Thymus (tissue), 11 donors: ENCODE measurements at regions not wholly inside any gene's neighbourhood (a gene's known extent, or its start where the extent isn't known, plus 50 kb on each side); places are given as distances from the start of the nearest gene placed in this dataset.

Source experiments
- DNase-seq, 9 donors: peaks; one replicate each; pipeline ENCODE4 v3.0.0-alpha.2; 2013; ENCODE audit warnings: low spot score in 9 of 9, low read depth in 6 of 9, missing footprints in 1 of 9
- H3K27ac ChIP-seq, 2 donors: one replicate each; pipeline ENCODE4 v1.5.1; 2013; ENCODE audit warnings: control low read depth in 1 of 2, low read depth in 1 of 2, low read length in 1 of 2, mild to moderate bottlenecking in 1 of 2, moderate library complexity in 1 of 2
- H3K27me3 ChIP-seq, 2 donors: one replicate each; pipeline ENCODE4 v1.5.1; 2013; ENCODE audit warnings: low read length in 1 of 2; ENCODE audit not compliant: control insufficient read depth in 2 of 2, insufficient read depth in 1 of 2
- H3K36me3 ChIP-seq, 2 donors: one replicate each; pipeline ENCODE4 v1.5.1; 2013; ENCODE audit warnings: low read length in 1 of 2, mild to moderate bottlenecking in 1 of 2, moderate library complexity in 1 of 2; ENCODE audit not compliant: control insufficient read depth in 2 of 2, insufficient read depth in 2 of 2
- H3K4me1 ChIP-seq, 2 donors: one replicate each; pipeline ENCODE4 v1.5.1; 2013; ENCODE audit warnings: low read length in 2 of 2; ENCODE audit not compliant: control insufficient read depth in 2 of 2, insufficient read depth in 2 of 2
- H3K4me3 ChIP-seq, 2 donors: one replicate each; pipeline ENCODE4 v1.5.1; 2013; ENCODE audit warnings: low read length in 2 of 2, control low read depth in 1 of 2, mild to moderate bottlenecking in 1 of 2
- H3K9me3 ChIP-seq, 2 donors: one replicate each; pipeline ENCODE4 v1.5.1; 2013; ENCODE audit warnings: low read length in 1 of 2, mild to moderate bottlenecking in 1 of 2; ENCODE audit not compliant: control insufficient read depth in 2 of 2, insufficient read depth in 1 of 2
- WGBS: extraction: QIAGEN DNeasy Blood & Tissue Kit; methylation state at CpG from one replicate; pipeline ENCODE4 v1.1.7; 2013; 5-methylcytosine and 5-hydroxymethylcytosine counted together
- donor health status: healthy.

DNA sequence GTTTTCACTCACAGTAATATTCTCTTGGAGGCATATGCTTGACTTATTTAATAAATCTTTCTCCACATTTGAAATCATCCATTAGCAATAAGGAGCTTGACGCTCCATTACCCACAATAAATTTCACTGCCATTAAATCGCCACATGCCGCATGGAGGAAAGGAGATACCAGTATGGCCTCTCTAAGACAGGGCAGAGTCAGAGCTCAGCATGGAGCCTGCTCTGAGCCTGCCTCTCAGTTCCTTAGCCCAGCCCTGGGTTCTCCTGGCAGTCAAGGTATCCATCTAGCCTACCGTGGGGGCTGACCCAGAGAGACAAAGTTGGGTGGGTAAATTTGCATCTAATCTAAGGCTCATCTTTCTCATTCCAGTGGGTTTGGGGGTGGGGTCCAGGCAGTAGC, 80.3 kb upstream of the CES5A start:
- Histone ChIP-seq H3K4me3 (no peak overlapping the region), H3K36me3 (no peaks in the 10 kb centered on the region), H3K27me3 (peaks cover 0 to 3% of the 10 kb centered on the region in 2 donors), H3K4me1 (no peaks in the 10 kb centered on the region), H3K9me3 (no peaks in the 10 kb centered on the region), H3K27ac (no peak overlapping the region)
- DNase-seq, result no peak
- 81% methylated on average over 4 of the region's 4 CpGs for WGBS

DNA sequence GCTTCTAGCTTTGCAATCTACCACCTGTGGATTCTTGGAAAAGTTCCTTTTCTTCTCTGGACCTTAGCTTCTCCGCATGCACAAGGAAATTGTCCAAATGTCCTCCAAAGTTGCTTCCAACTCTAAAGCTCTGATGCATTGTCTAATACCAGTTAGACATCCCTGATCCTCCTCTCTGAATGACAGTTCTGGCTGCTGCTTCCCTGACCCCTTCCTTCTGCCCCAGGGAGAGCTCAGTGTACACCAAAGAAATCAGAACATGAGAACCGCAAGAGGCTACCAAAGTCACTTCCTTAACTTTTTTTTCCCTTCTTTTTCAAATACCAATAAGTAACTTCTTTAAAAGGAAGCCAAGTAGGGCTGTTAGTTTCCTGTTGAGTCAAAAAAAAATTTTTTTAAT, 79.7 kb upstream of the CES5A start:
- no peaks in the 10 kb centered on the region for H3K9me3 ChIP-seq
- H3K4me1 ChIP-seq, result no peaks in the 10 kb centered on the region
- no peak for DNase-seq
- no peak overlapping the region for H3K4me3 ChIP-seq
- 49% methylated on average over 2 of the region's 2 CpGs for WGBS
- H3K27me3 ChIP-seq, result peaks cover 0 to 3% of the 10 kb centered on the region in 2 donors
- no peaks in the 10 kb centered on the region for H3K36me3 ChIP-seq
- H3K27ac ChIP-seq, result no peak overlapping the region

DNA sequence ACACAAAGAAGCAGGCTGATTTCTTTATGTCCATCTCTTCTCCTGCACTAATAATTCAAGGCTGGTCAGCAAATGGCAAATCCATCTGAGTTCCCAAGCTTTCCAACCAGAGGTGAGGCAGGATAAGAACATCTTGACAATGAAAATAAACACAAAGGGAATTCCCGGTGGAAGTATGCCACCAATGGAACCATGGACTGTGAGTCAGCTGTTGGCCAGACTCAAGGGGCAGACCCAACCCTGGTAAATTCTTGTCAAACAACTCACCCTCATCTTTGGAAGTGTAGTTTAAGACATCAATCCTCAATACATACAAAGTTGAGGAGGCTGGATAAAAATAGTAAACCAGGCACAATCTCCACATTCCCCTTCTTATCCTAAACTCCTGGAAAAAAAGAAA, 74.3 kb upstream of the CES5A start:
- H3K36me3 ChIP-seq, result no peaks in the 10 kb centered on the region
- H3K27me3 ChIP-seq, result peaks cover 0 to 2% of the 10 kb centered on the region in 2 donors
- no peaks in the 10 kb centered on the region for H3K4me1 ChIP-seq
- no peaks in the 10 kb centered on the region for H3K9me3 ChIP-seq
- H3K4me3 ChIP-seq, result no peak overlapping the region
- no peak for DNase-seq
- 85% methylated on average over 1 of the region's 1 CpG for WGBS
- H3K27ac ChIP-seq, result no peak overlapping the region

DNA sequence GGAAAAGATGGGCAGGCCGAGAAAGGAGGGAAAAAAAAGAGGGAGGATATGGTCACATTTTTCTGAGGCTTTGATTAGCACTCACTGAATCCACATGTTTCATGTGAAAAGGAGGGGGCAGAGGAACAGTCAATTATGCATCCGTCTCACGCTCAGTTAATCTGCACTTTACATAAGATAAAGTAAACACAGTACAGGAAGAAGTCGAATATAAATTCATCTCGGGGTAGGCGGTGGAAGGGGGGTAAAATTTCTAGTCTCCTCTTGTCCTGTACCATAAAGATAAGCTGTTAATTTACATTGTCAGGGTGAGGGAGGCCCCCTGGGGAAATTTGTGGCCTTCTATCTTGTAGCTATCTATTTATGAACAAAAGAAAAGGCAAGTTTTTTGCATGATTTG, 73.1 kb upstream of the CES5A start:
- no peak overlapping the region for H3K4me3 ChIP-seq
- no peaks in the 10 kb centered on the region for H3K9me3 ChIP-seq
- H3K36me3 ChIP-seq, result no peaks in the 10 kb centered on the region
- no peaks in the 10 kb centered on the region for H3K4me1 ChIP-seq
- H3K27ac ChIP-seq, result no peak overlapping the region
- 26% methylated on average over 6 of the region's 6 CpGs for WGBS
- H3K27me3 ChIP-seq, result no peaks in the 10 kb centered on the region
- no peak for DNase-seq

DNA sequence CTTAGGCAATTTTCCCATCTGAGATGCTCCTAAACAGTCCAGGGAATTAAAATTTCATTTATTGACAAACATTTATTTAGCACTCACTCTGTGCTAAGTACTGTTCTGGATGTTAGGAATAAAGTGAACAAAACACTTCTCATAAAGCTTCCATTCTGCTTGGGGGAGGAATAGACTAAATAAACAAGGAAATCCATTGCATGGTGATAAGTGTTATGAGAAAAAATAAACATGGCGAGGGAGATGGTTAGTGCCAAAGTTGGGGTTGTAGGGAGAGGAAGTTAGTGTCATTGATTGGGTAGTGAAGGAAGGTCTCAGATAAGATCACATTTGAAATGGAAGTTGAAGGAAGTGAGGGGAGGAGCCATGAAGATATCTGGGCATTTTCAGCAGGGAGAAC, 72.2 kb upstream of the CES5A start:
- no peaks in the 10 kb centered on the region for H3K36me3 ChIP-seq
- H3K9me3 ChIP-seq, result no peaks in the 10 kb centered on the region
- no peak overlapping the region for H3K27ac ChIP-seq
- no peaks in the 10 kb centered on the region for H3K4me1 ChIP-seq
- 89% methylated on average over 1 of the region's 1 CpG for WGBS
- no peaks in the 10 kb centered on the region for H3K27me3 ChIP-seq
- no peak overlapping the region for H3K4me3 ChIP-seq
- DNase-seq, result no peak

DNA sequence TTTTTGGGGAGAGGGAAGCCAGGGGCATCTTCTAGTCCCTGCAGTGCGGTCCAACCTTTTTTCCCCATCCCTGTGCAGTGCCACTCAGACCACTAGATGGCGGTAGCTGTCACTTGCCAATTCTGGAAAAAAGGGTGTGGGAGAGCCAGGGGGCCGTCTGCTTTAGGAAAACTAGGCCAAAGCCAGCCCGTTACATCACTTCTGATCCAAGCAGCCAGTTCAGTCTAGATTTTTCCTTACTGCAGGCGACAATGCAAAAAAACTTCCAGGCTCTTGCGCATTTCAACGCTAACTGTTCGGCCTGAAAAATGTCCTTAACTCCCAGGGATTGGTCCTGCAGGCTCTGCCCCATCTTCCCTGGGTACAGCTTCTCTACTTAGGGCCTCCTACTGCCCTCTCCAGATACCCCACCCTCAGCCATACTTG, 69.2 kb upstream of the CES5A start:
- H3K9me3 ChIP-seq, result no peaks in the 10 kb centered on the region

DNA sequence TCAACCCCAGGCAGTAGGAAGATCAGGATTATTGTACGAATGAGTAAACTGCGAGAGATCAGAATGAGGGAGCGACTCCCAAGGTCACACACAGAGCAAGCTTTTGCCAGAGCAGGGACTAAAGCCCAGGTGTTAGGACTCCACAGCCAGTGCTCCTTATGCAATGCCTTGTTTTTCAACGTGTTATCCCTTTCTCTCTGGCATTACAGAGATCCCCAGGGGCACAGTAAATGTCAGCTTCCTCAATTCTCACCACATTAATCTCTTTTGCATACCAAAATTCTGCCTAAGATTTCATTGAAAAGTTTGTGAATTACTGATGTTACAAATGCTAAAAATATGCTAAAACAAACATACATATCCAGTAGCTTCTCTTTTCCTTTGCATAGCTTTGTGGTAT, 68.1 kb upstream of the CES5A start:
- H3K9me3 ChIP-seq, result no peaks in the 10 kb centered on the region
- no peaks in the 10 kb centered on the region for H3K36me3 ChIP-seq
- WGBS, result 74% methylated on average over 4 of the region's 4 CpGs
- no peak overlapping the region for H3K27ac ChIP-seq
- no peaks in the 10 kb centered on the region for H3K27me3 ChIP-seq
- no peak for DNase-seq
- no peaks in the 10 kb centered on the region for H3K4me1 ChIP-seq
- no peak overlapping the region for H3K4me3 ChIP-seq

More for the DNA sequence above, 69.2 kb upstream of the CES5A start:
- peak in 7 of 9 donors; percentile 4 to 57 (median 25) for DNase-seq
- 51% methylated on average over 8 of the region's 8 CpGs for WGBS
- Histone ChIP-seq H3K27me3 (no peaks in the 10 kb centered on the region), H3K27ac (no peak overlapping the region), H3K36me3 (no peaks in the 10 kb centered on the region), H3K4me3 (no peak overlapping the region), H3K4me1 (no peaks in the 10 kb centered on the region)

DNA sequence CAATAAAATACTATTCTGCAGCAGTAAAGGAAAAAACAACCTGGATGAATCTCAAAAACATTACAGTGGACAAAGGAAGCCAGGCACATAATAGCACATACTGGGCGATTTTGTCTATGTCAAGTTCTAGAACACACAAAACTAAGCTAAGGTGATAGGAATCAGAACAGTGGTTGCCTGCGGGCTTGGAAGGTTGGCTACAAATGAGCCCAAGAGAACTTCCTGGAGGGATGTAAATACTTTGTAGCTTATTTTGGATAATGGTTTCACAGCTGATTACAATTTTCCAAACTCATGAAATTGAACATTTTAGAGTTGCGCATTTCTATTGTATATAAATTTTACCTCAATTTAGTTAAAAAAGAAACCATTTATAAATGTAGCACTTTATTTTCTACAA, 67.6 kb upstream of the CES5A start:
- no peak overlapping the region for H3K27ac ChIP-seq
- DNase-seq, result no peak
- no peaks in the 10 kb centered on the region for H3K4me1 ChIP-seq
- H3K4me3 ChIP-seq, result no peak overlapping the region
- no peaks in the 10 kb centered on the region for H3K27me3 ChIP-seq
- H3K9me3 ChIP-seq, result no peaks in the 10 kb centered on the region
- H3K36me3 ChIP-seq, result no peaks in the 10 kb centered on the region
- WGBS, result 96% methylated on average over 3 of the region's 3 CpGs

DNA sequence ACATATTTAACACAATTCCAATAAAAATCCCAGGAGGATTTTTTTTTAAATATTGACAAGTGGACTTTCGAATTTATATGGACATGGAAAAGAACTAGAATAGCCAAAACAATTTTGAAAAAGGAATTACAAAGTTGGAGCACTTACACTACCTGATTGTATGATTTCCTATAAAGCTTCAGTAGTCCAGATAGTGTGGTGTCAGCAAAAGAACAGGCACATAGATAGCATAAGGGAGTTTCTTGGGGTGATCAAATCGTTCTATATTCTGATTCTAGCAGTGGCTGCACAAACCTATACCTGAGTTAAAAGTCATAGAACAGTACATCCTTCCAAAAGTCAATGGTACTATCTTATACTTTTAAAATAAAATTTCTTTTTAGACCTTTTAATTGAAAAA, 66.4 kb upstream of the CES5A start:
- H3K27ac ChIP-seq, result no peak overlapping the region
- no peaks in the 10 kb centered on the region for H3K27me3 ChIP-seq
- H3K4me3 ChIP-seq, result no peak overlapping the region
- no peaks in the 10 kb centered on the region for H3K4me1 ChIP-seq
- no peaks in the 10 kb centered on the region for H3K36me3 ChIP-seq
- 81% methylated on average over 2 of the region's 2 CpGs for WGBS
- no peaks in the 10 kb centered on the region for H3K9me3 ChIP-seq
- no peak for DNase-seq

DNA sequence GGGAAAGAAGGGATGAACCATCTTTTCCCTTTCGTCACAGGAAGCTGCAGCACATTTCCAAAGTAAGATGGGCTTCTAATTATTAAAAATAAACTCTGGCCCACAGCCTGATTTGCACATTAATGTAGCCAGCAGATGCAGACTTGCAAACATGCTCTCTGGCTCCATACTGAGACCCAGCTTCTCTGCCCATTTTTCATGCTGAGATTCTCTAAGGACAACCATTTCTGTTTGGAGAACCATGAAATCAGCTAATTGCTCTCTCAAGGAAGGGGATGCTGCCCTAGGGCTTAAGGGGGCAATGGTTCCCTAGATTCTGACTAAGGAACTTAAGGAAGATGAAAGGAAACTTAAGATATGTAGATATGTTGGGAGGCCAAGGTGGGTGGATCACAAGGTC, 63.0 kb upstream of the CES5A start:
- Histone ChIP-seq H3K27me3 (no peaks in the 10 kb centered on the region), H3K9me3 (no peaks in the 10 kb centered on the region), H3K4me1 (no peaks in the 10 kb centered on the region), H3K36me3 (no peaks in the 10 kb centered on the region), H3K27ac (no peak overlapping the region), H3K4me3 (no peak overlapping the region)
- no peak for DNase-seq
- WGBS, result 85% methylated on average over 1 of the region's 1 CpG
